Pancreas (tissue), 10 donors: ENCODE measurements at regions not wholly inside any gene's neighbourhood (a gene's known extent, or its start where the extent isn't known, plus 50 kb on each side); places are given as distances from the start of the nearest gene placed in this dataset.

Experiments
- ATAC-seq, 4 donors: fragments of 200-7000 bp; cut with Tn5 transposase; one replicate each; pipeline versions ENCODE4 v1.8.0 to v1.9.1; 2020; ENCODE audit warnings: mild to moderate bottlenecking in 4 of 4, moderate library complexity in 4 of 4
- DNase-seq, 6 donors: peaks; one replicate each; pipeline ENCODE4 v3.0.0-alpha.2; 2020
- FAIRE-seq: peaks from 2 replicates; lab custom pipeline; 2012; peaks lifted over from hg19 to GRCh38; lab: Jason Lieb, UNC
- H3K27ac ChIP-seq, 4 donors: fragments of 200-600 bp; sonication (generic); 1 replicate in 3 of 4; 2 replicates in 1 of 4; pipeline versions ENCODE4 v1.5.0 to v1.8.0; 2020
- H3K27me3 ChIP-seq, 4 donors: fragments of 200-600 bp; one replicate each; pipeline ENCODE4 v1.8.0; 2021
- H3K36me3 ChIP-seq, 3 donors: fragments of 200-600 bp; sonication (generic) in 1 of 3; one replicate each; pipeline versions ENCODE4 v1.5.0 to v1.8.0; 2020 to 2021
- H3K4me1 ChIP-seq, 3 donors: fragments of 200-600 bp; one replicate each; pipeline ENCODE4 v1.8.0; 2021
- H3K4me3 ChIP-seq, 4 donors: fragments of 200-600 bp; sonication (generic) in 2 of 4; one replicate each; pipeline versions ENCODE4 v1.5.0 to v1.8.0; 2020 to 2021
- H3K9me3 ChIP-seq, 4 donors: fragments of 200-600 bp; one replicate each; pipeline ENCODE4 v1.8.0; 2021
- WGBS, 2 donors: extraction: QIAGEN DNeasy Blood & Tissue Kit; methylation state at CpG; one replicate each; pipeline ENCODE4 v1.1.7; 2013; 5-methylcytosine and 5-hydroxymethylcytosine counted together
- intact Hi-C, 3 donors: fragments of 100-400 bp; cut with DNase I; formaldehyde crosslinking; loops; one replicate each; pipeline versions ENCODE4 v1.11.1 to v1.14.2; 2022
- TF ChIP-seq, protein P1 (sequence below), 4 donors: fragments of 200-600 bp; sonication (generic) in 3 of 4; IDR thresholded peaks; one replicate each; pipeline versions ENCODE4 v1.5.0 to v1.8.0; 2021; ENCODE audit warnings: antibody characterized with exemption in 4 of 4
- donor health status: healthy with polysubstance abuse.
- donor health status: DM: no; HTN: no; CAD: no; lungs with moderate emphysema.
- donor health status: DM: no; HTN: no; CAD: no.
- donor health status: control.
- donor health status: control.
- donor health status: Bipolar disorder and iron deficiency.
- donor health status: DM: yes; HTN: yes; CAD: no.
- donor health status: DM: no; HTN: no; CAD: no.
- donor health status: DM: no; HTN: no; CAD: no.
- donor health status: DM: yes; HTN: yes; CAD: no.

DNA sequence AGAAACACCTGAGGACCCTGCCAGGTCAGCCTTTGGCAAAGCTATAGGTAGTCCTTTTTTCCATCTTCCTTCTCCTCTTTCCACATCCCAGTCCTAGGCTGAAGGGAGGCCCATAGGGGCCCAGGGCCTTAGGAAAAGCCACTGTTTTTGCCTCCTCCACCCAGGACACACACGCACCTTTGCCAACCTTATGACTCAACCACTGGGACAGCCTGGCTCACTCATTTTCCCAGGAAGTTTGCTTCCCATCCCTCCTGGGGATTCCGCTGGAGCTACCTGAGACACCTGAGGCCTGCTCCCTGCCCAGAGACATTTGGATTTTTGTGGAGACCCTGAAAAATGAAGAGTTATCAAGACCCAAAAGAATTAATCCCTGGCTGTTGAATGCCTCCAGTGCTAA is 273.4 kb upstream of the SIX2 start:
- no peak for DNase-seq
- H3K4me1 ChIP-seq: peaks cover 0 to 9% (median 4%) of the 10 kb centered on the region in 3 donors
- WGBS, 2 donors: 94 to 96% methylated on average over 2 of the region's 2 CpGs
- H3K36me3 ChIP-seq: no peaks in the 10 kb centered on the region
- H3K4me3 ChIP-seq: no peak overlapping the region
- ATAC-seq: no peak
- H3K9me3 ChIP-seq: no peaks in the 10 kb centered on the region
- no peak for FAIRE-seq
- TF ChIP-seq, protein P1, sequence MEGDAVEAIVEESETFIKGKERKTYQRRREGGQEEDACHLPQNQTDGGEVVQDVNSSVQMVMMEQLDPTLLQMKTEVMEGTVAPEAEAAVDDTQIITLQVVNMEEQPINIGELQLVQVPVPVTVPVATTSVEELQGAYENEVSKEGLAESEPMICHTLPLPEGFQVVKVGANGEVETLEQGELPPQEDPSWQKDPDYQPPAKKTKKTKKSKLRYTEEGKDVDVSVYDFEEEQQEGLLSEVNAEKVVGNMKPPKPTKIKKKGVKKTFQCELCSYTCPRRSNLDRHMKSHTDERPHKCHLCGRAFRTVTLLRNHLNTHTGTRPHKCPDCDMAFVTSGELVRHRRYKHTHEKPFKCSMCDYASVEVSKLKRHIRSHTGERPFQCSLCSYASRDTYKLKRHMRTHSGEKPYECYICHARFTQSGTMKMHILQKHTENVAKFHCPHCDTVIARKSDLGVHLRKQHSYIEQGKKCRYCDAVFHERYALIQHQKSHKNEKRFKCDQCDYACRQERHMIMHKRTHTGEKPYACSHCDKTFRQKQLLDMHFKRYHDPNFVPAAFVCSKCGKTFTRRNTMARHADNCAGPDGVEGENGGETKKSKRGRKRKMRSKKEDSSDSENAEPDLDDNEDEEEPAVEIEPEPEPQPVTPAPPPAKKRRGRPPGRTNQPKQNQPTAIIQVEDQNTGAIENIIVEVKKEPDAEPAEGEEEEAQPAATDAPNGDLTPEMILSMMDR (IDR thresholded peaks at IDR 0.05): no peak
- no peak overlapping the region for H3K27ac ChIP-seq
- H3K27me3 ChIP-seq: no peaks in the 10 kb centered on the region
- intact Hi-C loops: no loop called here

DNA sequence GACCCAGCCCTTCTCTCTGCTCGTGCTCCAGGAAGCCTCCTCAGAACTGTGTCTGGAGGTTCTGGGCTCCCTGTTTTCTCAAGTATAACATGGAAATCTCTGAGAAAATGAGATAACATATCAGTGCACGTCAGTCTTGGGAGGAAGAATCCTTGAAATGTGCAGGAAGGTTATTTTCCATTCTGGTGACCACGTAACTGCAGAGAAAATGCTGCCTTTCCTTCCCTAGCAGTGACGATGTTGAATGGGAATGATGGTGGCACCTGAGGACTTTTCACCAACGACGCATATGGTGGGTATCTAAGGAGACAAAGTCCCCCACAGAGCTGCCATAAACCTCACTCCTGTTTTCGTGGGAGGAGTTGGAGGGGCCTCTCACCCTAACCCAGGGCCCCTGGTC is 272.1 kb upstream of the SIX2 start:
- TF ChIP-seq, protein P1 (IDR thresholded peaks at IDR 0.05): no peak
- H3K27me3 ChIP-seq: no peaks in the 10 kb centered on the region
- no peak overlapping the region for H3K27ac ChIP-seq
- intact Hi-C loops: no loop called here
- no peak overlapping the region for H3K4me3 ChIP-seq
- H3K36me3 ChIP-seq: no peaks in the 10 kb centered on the region
- peaks cover 4 to 9% (median 9%) of the 10 kb centered on the region in 3 donors for H3K4me1 ChIP-seq
- DNase-seq (no peak), ATAC-seq (no peak), FAIRE-seq (no peak)
- 69 to 79% methylated on average over 7 of the region's 7 CpGs for WGBS, 2 donors
- no peaks in the 10 kb centered on the region for H3K9me3 ChIP-seq

DNA sequence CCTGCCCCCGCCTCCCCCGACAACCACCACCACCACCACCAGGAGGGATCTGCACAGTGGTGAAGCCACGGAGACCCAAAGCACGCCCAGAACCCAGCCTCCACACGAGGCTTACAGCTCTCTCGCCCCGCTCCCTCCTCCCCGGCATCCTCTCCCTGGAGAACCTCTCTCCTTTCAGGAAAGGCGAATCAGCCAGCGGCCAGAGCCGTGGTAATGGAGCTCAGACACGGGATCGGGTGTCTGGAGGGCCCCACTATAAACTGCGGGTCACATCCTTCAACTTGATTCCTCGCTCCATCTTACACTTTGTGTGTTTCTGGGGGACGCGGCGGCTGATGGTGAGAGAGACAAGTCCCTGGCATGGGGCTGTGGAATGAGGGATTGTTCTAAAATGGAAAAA is 271.5 kb upstream of the SIX2 start:
- H3K27me3 ChIP-seq: no peaks in the 10 kb centered on the region
- peaks cover 9 to 13% (median 9%) of the 10 kb centered on the region in 3 donors for H3K4me1 ChIP-seq
- intact Hi-C loops: no loop called here
- ATAC-seq (no peak), DNase-seq (no peak), FAIRE-seq (no peak)
- no peaks in the 10 kb centered on the region for H3K9me3 ChIP-seq
- WGBS, 2 donors: 94 to 95% methylated on average over 18 of the region's 18 CpGs
- no peaks in the 10 kb centered on the region for H3K36me3 ChIP-seq
- TF ChIP-seq, protein P1 (IDR thresholded peaks at IDR 0.05): no peak
- H3K4me3 ChIP-seq: no peak overlapping the region
- no peak overlapping the region for H3K27ac ChIP-seq

DNA sequence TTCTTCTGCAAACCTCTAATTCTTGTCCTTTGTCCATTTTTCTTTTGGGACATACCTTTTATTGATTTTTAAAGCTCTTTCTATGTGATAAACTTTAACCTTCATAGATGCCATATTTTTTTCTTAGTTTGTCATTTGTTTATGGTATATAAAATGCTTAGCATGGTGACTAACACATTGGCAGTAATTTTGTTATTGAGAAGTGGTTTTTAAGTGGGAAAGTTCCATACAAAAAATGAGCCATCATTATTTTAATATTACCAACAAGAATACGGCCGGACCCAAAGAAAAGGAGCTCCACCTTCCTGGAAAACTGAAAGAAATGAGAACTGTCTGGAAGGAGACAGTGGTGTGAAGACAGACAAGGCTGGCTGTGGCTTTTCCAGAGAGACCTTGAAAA is 270.1 kb upstream of the SIX2 start:
- peaks cover 14 to 28% (median 23%) of the 10 kb centered on the region in 3 donors for H3K4me1 ChIP-seq
- no peak overlapping the region for H3K4me3 ChIP-seq
- 68 to 94% methylated on average over 2 of the region's 2 CpGs for WGBS, 2 donors
- intact Hi-C loops: loop anchor here in 1 of 3 donors (2.0 kb wide), 1 partner anchor 55 kb away; no protein-coding TSS in a partner anchor
- TF ChIP-seq, protein P1 (IDR thresholded peaks at IDR 0.05): no peak
- DNase-seq (no peak), FAIRE-seq (no peak), ATAC-seq (no peak)
- no peak overlapping the region for H3K27ac ChIP-seq
- H3K9me3 ChIP-seq: no peaks in the 10 kb centered on the region
- no peaks in the 10 kb centered on the region for H3K27me3 ChIP-seq
- H3K36me3 ChIP-seq: no peaks in the 10 kb centered on the region

DNA sequence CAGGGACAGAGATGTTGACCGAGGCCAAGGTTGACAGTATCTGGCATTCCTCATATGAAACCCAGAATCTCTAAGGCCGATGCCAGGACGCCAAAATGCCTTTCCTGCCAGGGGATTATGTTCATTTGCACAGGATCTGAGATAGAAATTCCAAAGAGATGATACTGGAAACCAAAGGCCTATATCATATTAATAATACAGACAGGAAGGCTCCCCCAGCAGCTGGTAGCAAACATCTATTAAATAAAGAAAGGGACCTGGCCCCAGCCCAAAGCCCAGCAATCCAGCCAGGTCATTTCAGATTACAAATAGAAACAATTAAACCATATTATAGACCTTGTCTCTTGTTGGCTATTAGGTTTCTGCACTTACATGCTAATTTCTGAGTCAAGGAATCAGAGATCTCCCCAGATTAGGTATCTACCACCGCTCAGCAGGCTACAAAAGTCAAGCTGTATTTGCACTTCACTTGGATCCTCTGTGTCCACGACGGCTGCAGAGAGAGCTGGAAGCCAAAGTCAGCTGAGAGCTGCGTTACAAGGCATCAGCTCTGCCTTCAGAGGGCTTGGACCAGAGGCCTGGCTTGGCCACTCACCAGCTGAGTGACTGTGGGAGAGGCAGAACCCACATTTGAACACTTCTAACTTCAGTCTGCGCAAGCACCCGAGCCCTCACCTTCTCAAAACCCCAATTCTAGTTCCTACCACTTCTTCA is 269.3 kb upstream of the SIX2 start:
- FAIRE-seq (no peak), DNase-seq (no peak), ATAC-seq (no peak)
- Histone ChIP-seq H3K27me3 (no peaks in the 10 kb centered on the region), H3K27ac (no peak overlapping the region), H3K4me1 (peaks cover 22 to 36% (median 30%) of the 10 kb centered on the region in 3 donors), H3K36me3 (no peaks in the 10 kb centered on the region), H3K9me3 (no peaks in the 10 kb centered on the region), H3K4me3 (no peak overlapping the region)
- 46 to 52% methylated on average over 9 of the region's 9 CpGs for WGBS, 2 donors
- TF ChIP-seq, protein P1 (IDR thresholded peaks at IDR 0.05): no peak
- intact Hi-C loops: loop anchor here in 1 of 3 donors (2.0 kb wide), 1 partner anchor 54 kb away; no protein-coding TSS in a partner anchor
